ENCODE measurements at regions not wholly inside any gene's neighbourhood (a gene's known extent, or its start where the extent isn't known, plus 50 kb on each side); places are given as distances from the start of the nearest gene placed in this dataset.

GRCh38 chr2:118479020-118479419 lies 368.4 kb downstream of the EN1 start:
- TF ChIP-seq, protein P1, sequence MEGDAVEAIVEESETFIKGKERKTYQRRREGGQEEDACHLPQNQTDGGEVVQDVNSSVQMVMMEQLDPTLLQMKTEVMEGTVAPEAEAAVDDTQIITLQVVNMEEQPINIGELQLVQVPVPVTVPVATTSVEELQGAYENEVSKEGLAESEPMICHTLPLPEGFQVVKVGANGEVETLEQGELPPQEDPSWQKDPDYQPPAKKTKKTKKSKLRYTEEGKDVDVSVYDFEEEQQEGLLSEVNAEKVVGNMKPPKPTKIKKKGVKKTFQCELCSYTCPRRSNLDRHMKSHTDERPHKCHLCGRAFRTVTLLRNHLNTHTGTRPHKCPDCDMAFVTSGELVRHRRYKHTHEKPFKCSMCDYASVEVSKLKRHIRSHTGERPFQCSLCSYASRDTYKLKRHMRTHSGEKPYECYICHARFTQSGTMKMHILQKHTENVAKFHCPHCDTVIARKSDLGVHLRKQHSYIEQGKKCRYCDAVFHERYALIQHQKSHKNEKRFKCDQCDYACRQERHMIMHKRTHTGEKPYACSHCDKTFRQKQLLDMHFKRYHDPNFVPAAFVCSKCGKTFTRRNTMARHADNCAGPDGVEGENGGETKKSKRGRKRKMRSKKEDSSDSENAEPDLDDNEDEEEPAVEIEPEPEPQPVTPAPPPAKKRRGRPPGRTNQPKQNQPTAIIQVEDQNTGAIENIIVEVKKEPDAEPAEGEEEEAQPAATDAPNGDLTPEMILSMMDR (IDR thresholded peaks at IDR 0.05; ENCODE audit: low read length): no peak
- TF ChIP-seq EZH2 (IDR thresholded peaks at IDR 0.05; ENCODE audit: borderline replicate concordance, low read length): no peak
